Tibial artery (tissue), 4 donors: ENCODE measurements at regions not wholly inside any gene's neighbourhood (a gene's known extent, or its start where the extent isn't known, plus 50 kb on each side); places are given as distances from the start of the nearest gene placed in this dataset.

ENCODE experiments used
- DNase-seq, 2 donors: peaks; one replicate each; pipeline ENCODE4 v3.0.0-alpha.2; 2019
- H3K27ac ChIP-seq, 2 donors: fragments of 200-600 bp; sonication (generic) in 1 of 2; 1 replicate in 1 of 2; 2 replicates in 1 of 2; pipeline ENCODE4 v1.5.1; 2018 to 2019; ENCODE audit warnings: mild to moderate bottlenecking in 1 of 2
- H3K27me3 ChIP-seq, 2 donors: fragments of 200-600 bp; sonication (generic) in 1 of 2; one replicate each; pipeline versions ENCODE4 v1.5.1 to v1.6.0; 2016 to 2019
- H3K36me3 ChIP-seq, 3 donors: fragments of 200-600 bp; sonication (generic) in 2 of 3; one replicate each; pipeline ENCODE4 v1.5.1; 2016 to 2019; ENCODE audit warnings: mild to moderate bottlenecking in 2 of 3
- H3K4me1 ChIP-seq, 4 donors: fragments of 200-600 bp; sonication (generic) in 2 of 4; 1 replicate in 3 of 4; 2 replicates in 1 of 4; pipeline ENCODE4 v1.5.1; 2016 to 2019
- H3K4me3 ChIP-seq, 2 donors: fragments of 200-600 bp; sonication (generic) in 1 of 2; 1 replicate in 1 of 2; 2 replicates in 1 of 2; pipeline ENCODE4 v1.5.1; 2018 to 2019; ENCODE audit warnings: mild to moderate bottlenecking in 2 of 2
- H3K9me3 ChIP-seq, 3 donors: fragments of 200-600 bp; sonication (generic) in 1 of 3; one replicate each; pipeline ENCODE4 v1.5.1; 2016 to 2019
- CTCF ChIP-seq, 2 experiments: fragments of 200-600 bp in 1 of 2; fragments of 450-650 bp in 1 of 2; IDR thresholded peaks; one replicate each; pipeline ENCODE4 v1.5.1; 2017 to 2019; ENCODE audit warnings: antibody characterized with exemption in 2 of 2, mild to moderate bottlenecking in 1 of 2, moderate library complexity in 1 of 2
- intact Hi-C: fragments of 100-400 bp; cut with DNase I; formaldehyde crosslinking; loops from one replicate; pipeline ENCODE4 v1.15.0; 2023; ENCODE audit warnings: low total_unique reads

DNA sequence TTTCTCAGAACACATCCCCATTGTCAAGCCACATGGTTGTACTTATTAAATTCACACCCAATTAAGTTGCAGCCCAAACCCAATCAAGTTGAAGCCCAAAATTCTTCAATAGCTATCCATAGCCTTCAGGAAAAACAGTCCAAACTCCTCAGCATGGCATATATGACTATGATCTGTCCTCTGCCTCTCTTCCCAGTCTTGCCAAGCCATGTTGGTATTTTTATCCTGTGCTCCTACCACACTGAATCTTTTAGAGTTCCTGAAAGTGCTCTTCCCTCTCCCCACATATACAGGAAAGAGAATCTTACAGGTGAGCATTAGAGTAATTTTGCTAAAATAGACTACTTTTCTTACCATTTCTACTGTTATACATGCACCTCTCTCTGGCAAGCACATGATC, 834.9 kb downstream of the RPS29 start:
- Histone ChIP-seq H3K27me3 (no peaks in the 10 kb centered on the region), H3K4me3 (no peak overlapping the region), H3K9me3 (no peaks in the 10 kb centered on the region), H3K36me3 (no peaks in the 10 kb centered on the region), H3K27ac (no peak overlapping the region), H3K4me1 (no peaks in the 10 kb centered on the region)
- TF ChIP-seq CTCF (IDR thresholded peaks at IDR 0.05), result no peak
- DNase-seq, result no peak
- intact Hi-C loops, result no loop called here

DNA sequence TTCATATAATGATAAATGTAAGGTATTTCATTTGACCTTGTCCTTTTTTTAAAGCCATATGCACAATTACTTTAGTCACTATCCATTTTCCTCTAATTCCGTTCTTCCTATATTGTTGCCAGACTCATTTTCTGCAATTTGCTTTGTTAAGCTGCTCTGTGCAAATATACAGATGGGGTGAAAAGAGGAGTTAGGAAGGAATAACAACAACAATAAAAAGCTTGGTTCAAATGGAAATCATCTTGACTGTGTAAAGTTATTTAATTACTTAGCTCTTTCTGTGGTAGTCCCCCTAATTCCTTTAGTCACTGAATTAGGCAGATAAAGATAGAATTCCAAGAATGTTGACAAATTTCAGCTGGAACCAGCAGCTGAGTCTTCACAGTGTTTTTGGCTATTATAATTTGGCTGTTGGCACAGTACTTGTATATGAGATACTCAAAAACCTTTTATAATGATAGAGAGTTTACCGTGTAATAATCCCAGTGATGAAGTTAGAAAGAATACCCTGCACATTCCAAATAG, 838.0 kb downstream of the RPS29 start:
- intact Hi-C loops, result no loop called here
- Histone ChIP-seq H3K27ac (no peak overlapping the region), H3K4me1 (peaks cover 0 to 2% (median 0%) of the 10 kb centered on the region in 4 donors), H3K4me3 (no peak overlapping the region), H3K9me3 (no peaks in the 10 kb centered on the region), H3K27me3 (no peaks in the 10 kb centered on the region), H3K36me3 (no peaks in the 10 kb centered on the region)
- DNase-seq, result no peak
- TF ChIP-seq CTCF (IDR thresholded peaks at IDR 0.05), result no peak

GRCh38 chr14:48747561-48748089, 838.6 kb downstream of the RPS29 start:
- H3K27ac ChIP-seq, result no peak overlapping the region
- H3K4me1 ChIP-seq, result peaks cover 0 to 2% (median 0%) of the 10 kb centered on the region in 4 donors
- no peak overlapping the region for H3K4me3 ChIP-seq
- H3K27me3 ChIP-seq, result no peaks in the 10 kb centered on the region
- no peaks in the 10 kb centered on the region for H3K36me3 ChIP-seq
- no peak for DNase-seq
- no peaks in the 10 kb centered on the region for H3K9me3 ChIP-seq
- no peak for TF ChIP-seq CTCF (IDR thresholded peaks at IDR 0.05)
- intact Hi-C loops, result no loop called here

GRCh38 chr14:48744202-48744601, 842.0 kb downstream of the RPS29 start:
- TF ChIP-seq CTCF (IDR thresholded peaks at IDR 0.05), result no peak
- Histone ChIP-seq H3K36me3 (no peaks in the 10 kb centered on the region), H3K4me3 (no peak overlapping the region), H3K27me3 (no peaks in the 10 kb centered on the region), H3K4me1 (peaks cover 0 to 2% (median 0%) of the 10 kb centered on the region in 4 donors), H3K9me3 (no peaks in the 10 kb centered on the region), H3K27ac (no peak overlapping the region)
- DNase-seq, result no peak
- intact Hi-C loops, result no loop called here

GRCh38 chr14:48738186-48738925, 847.8 kb downstream of the RPS29 start:
- H3K9me3 ChIP-seq, result peaks cover 0 to 6% (median 0%) of the 10 kb centered on the region in 3 donors
- no peak for TF ChIP-seq CTCF (IDR thresholded peaks at IDR 0.05)
- H3K27me3 ChIP-seq, result no peaks in the 10 kb centered on the region
- no peaks in the 10 kb centered on the region for H3K4me1 ChIP-seq
- H3K27ac ChIP-seq, result no peak overlapping the region
- H3K36me3 ChIP-seq, result no peaks in the 10 kb centered on the region
- no peak for DNase-seq
- no peak overlapping the region for H3K4me3 ChIP-seq
- intact Hi-C loops, result no loop called here
